ENCODE measurements at regions not wholly inside any gene's neighbourhood (a gene's known extent, or its start where the extent isn't known, plus 50 kb on each side); places are given as distances from the start of the nearest gene placed in this dataset.

DNA sequence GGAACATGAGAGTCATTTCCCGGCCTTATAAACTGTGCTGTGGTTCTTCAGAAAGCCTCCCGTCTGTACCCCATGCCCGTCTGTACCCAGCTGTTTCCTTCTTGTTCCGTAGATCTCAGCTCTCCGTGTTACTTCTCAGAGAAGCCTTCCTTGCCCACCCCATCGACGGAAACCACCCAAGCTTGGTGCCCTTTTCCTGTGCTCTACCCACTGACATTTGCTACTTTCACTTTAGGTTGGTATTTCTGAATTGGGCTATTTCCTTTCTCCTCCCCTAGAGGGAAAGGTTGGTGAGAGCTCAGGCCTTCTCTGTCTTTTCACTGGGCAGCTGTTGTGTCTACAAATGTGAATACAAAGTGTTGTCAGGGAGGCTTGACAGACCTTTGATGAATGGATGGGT, 764.5 kb upstream of the ADAMTS16 start:
- no peak overlapping the region for H3K4me3 ChIP-seq (replicated peaks in 1 of 3; ENCODE audit: insufficient read depth in 1 of 3, low read depth in 1 of 3, low read length in 3 of 3)
- DNase-seq (ENCODE audit: low read depth, low spot score): no peak
- H2AFZ ChIP-seq (ENCODE audit: low read depth, low read length): no peak overlapping the region
- no peaks in the 10 kb centered on the region for H3K27me3 ChIP-seq (ENCODE audit: control insufficient read depth in 2 of 2, insufficient read depth in 2 of 2, low read length in 2 of 2)
- H3K79me2 ChIP-seq (ENCODE audit: control insufficient read depth, insufficient read depth, low read length): no peaks in the 10 kb centered on the region
- H3K36me3 ChIP-seq (ENCODE audit: control insufficient read depth in 2 of 2, extremely low read depth in 1 of 2, insufficient read depth in 2 of 2, low read length in 2 of 2): no peaks in the 10 kb centered on the region
- no peaks in the 10 kb centered on the region for H4K20me1 ChIP-seq (replicated peaks; ENCODE audit: control insufficient read depth, extremely low read depth, insufficient read depth, low read length)
- H3K9me3 ChIP-seq (replicated peaks; ENCODE audit: control insufficient read depth, insufficient read depth, low read length): peaks cover 12% of the 10 kb centered on the region
- dilution Hi-C loops (cut with MboI; ENCODE audit: extremely low pct_ligation_motif_present, low sequenced_read_pairs) (no loop called here), intact Hi-C loops (cut with micrococcal nuclease) (no loop called here)
- no peak overlapping the region for H3K9ac ChIP-seq (replicated peaks; ENCODE audit: extremely low read depth, insufficient read depth, low read length)
- H3K9me1 ChIP-seq (replicated peaks; ENCODE audit: control insufficient read depth, extremely low read depth, insufficient read depth, low read length): no peaks in the 10 kb centered on the region
- no peaks in the 10 kb centered on the region for H3K4me1 ChIP-seq (ENCODE audit: control insufficient read depth, extremely low read depth, insufficient read depth, low read length)
- POLR2A ChIA-PET: no interaction called here
- CTCF ChIA-PET: no interaction called here
- no peak overlapping the region for H3K27ac ChIP-seq (ENCODE audit: insufficient read depth, low read depth, low read length)
- TF ChIP-seq POLR2A (IDR thresholded peaks at IDR 0.05; ENCODE audit: low read depth, low read length) (no peak), GATA2 (IDR thresholded peaks at IDR 0.05; ENCODE audit: insufficient read depth, insufficient read length, low read depth, low read length) (no peak), FOS (IDR thresholded peaks at IDR 0.05; ENCODE audit: borderline replicate concordance, insufficient read depth, low read length) (no peak), MYC (IDR thresholded peaks at IDR 0.05; ENCODE audit: low read depth, low read length) (no peak), JUN (IDR thresholded peaks at IDR 0.05; ENCODE audit: borderline replicate concordance, insufficient read depth, insufficient read length, low read depth) (no peak), EZH2 (IDR thresholded peaks at IDR 0.05; ENCODE audit: borderline replicate concordance, low read depth, low read length, severe bottlenecking) (no peak), POLR2AphosphoS5 (IDR thresholded peaks at IDR 0.05; ENCODE audit: insufficient read depth, low read depth, low read length) (no peak)
- TF ChIP-seq, protein P1, sequence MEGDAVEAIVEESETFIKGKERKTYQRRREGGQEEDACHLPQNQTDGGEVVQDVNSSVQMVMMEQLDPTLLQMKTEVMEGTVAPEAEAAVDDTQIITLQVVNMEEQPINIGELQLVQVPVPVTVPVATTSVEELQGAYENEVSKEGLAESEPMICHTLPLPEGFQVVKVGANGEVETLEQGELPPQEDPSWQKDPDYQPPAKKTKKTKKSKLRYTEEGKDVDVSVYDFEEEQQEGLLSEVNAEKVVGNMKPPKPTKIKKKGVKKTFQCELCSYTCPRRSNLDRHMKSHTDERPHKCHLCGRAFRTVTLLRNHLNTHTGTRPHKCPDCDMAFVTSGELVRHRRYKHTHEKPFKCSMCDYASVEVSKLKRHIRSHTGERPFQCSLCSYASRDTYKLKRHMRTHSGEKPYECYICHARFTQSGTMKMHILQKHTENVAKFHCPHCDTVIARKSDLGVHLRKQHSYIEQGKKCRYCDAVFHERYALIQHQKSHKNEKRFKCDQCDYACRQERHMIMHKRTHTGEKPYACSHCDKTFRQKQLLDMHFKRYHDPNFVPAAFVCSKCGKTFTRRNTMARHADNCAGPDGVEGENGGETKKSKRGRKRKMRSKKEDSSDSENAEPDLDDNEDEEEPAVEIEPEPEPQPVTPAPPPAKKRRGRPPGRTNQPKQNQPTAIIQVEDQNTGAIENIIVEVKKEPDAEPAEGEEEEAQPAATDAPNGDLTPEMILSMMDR (IDR thresholded peaks at IDR 0.05; ENCODE audit: extremely low read depth in 1 of 2, insufficient read depth in 1 of 2, low read depth in 1 of 2, low read length in 2 of 2): no peak
- TF ChIP-seq, protein P2, sequence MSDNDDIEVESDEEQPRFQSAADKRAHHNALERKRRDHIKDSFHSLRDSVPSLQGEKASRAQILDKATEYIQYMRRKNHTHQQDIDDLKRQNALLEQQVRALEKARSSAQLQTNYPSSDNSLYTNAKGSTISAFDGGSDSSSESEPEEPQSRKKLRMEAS (IDR thresholded peaks at IDR 0.05; ENCODE audit: insufficient read depth, insufficient read length): no peak
- no peak for FAIRE-seq
- H3K4me2 ChIP-seq (ENCODE audit: insufficient read depth, low read length): no peak overlapping the region
- no TSS peak for BruUV-seq (replicated peaks)
